Spinal cord (tissue), 9 donors: ENCODE measurements at regions not wholly inside any gene's neighbourhood (a gene's known extent, or its start where the extent isn't known, plus 50 kb on each side); places are given as distances from the start of the nearest gene placed in this dataset.

Experiments
- DNase-seq, 6 donors: peaks; one replicate each; pipeline versions ENCODE4 v3.0.0 to v3.0.0-alpha.2; 2013 to 2015; ENCODE audit warnings: low spot score in 6 of 6, low read depth in 4 of 6
- H3K27ac ChIP-seq: one replicate; pipeline ENCODE4 v1.5.1; 2013; ENCODE audit warnings: low read depth, low read length, control low read depth
- H3K27me3 ChIP-seq: one replicate; pipeline ENCODE4 v1.6.1; 2013; ENCODE audit warnings: low read length; ENCODE audit not compliant: control insufficient read depth, insufficient read depth
- H3K36me3 ChIP-seq: one replicate; pipeline ENCODE4 v1.6.1; 2013; ENCODE audit warnings: low read length; ENCODE audit not compliant: control insufficient read depth, insufficient read depth
- H3K4me1 ChIP-seq: one replicate; pipeline ENCODE4 v1.6.1; 2013; ENCODE audit warnings: low read length; ENCODE audit not compliant: control insufficient read depth, insufficient read depth
- H3K4me3 ChIP-seq: one replicate; pipeline ENCODE4 v1.5.1; 2013; ENCODE audit warnings: low read depth, low read length, control low read depth
- H3K9me3 ChIP-seq: one replicate; pipeline ENCODE4 v1.6.1; 2013; ENCODE audit warnings: low read length; ENCODE audit not compliant: control insufficient read depth, insufficient read depth
- WGBS: methylation state at CpG from one replicate; pipeline ENCODE4 v1.1.5; 2013; ENCODE audit warnings: missing lambda C conversion rate; ENCODE audit not compliant: insufficient coverage; 5-methylcytosine and 5-hydroxymethylcytosine counted together
- donor health status: healthy.

DNA sequence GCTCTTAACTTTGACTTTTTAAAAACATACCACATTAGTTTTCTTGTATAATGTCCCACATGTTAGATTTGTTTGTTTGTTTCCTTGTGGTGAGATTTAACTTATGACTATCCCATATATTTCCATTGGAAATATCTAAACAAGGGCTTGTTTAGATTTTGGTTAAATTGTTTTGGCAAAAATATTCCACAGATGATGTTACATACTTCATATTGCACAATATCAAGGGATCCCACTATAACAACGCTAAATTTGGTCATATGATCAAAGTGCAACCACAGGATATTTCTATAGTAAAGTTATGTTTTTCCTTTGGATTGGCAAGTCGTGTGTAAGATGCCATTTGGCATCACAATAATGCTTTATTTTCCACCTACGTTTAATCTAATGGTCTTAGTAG, 396.7 kb downstream of the TGFB2 start:
- H3K27me3 ChIP-seq: no peaks in the 10 kb centered on the region
- no peak overlapping the region for H3K27ac ChIP-seq
- H3K9me3 ChIP-seq: peaks cover 2% of the 10 kb centered on the region
- no peak overlapping the region for H3K4me3 ChIP-seq
- DNase-seq: no peak
- H3K4me1 ChIP-seq: no peaks in the 10 kb centered on the region
- no CpG with 5 or more reads among the region's 3 CpGs for WGBS
- no peaks in the 10 kb centered on the region for H3K36me3 ChIP-seq

- Histone ChIP-seq H3K4me1 (no peaks in the 10 kb centered on the region), H3K27me3 (no peaks in the 10 kb centered on the region), H3K36me3 (no peaks in the 10 kb centered on the region), H3K27ac (no peak overlapping the region), H3K9me3 (peaks cover 3% of the 10 kb centered on the region), H3K4me3 (no peak overlapping the region)
- WGBS: 94% methylated on average over 5 of the region's 6 CpGs
- no peak for DNase-seq
These were observed 397.5 kb downstream of the TGFB2 start for GRCh38 chr1:218742467-218743262.

DNA sequence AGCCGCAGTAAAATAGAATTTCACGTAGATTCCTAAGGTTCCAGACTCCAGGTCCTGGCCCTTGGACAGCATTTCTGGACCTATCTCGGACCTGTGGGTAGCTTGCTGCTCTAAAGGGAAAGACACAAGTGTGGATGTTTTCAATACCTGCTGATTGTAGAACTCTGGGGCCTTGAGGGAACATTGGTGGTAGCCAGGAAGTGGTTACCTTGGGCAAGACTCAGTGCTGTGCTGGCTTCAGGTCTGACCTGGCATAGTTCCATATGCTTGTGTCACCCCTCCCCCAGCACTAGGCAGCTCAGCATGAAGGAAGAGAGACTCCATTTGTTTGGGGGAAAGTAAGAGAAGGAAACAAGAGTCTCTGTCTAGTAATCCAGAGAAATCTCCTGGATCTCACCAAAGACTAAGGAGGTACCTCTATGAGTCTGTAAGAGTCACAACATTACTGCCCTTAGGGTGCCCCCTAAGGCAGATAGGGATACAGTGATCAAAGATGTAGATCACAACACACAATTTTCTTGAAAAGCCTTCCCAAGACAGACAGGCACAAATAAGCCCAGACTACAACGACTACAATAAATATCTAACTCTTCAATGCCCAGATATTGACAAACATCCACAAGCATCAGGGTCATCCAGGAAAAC, 398.8 kb downstream of the TGFB2 start:
- WGBS: 91% methylated on average over 4 of the region's 4 CpGs
- Histone ChIP-seq H3K27me3 (no peaks in the 10 kb centered on the region), H3K9me3 (peaks cover 5% of the 10 kb centered on the region), H3K4me1 (no peaks in the 10 kb centered on the region), H3K4me3 (no peak overlapping the region), H3K36me3 (no peaks in the 10 kb centered on the region), H3K27ac (no peak overlapping the region)
- no peak for DNase-seq

DNA sequence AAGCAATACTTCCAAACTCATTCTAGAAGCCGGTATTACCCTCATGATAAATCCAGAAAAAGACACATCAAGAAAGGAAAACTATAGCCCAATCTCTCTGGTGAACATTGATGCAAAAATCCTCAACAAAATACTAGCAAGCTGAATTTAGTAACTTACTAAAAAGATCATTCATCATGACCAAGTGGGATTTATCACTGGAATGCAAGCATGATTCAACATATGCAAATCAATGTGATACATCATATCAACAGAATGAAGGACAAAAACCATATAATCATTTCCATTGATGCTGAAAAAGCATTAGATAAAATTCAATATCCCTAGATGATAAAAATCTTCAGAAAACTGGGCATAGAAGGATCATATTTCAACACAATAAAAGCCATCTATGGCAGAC, 402.9 kb downstream of the TGFB2 start:
- Histone ChIP-seq H3K27ac (no peak overlapping the region), H3K36me3 (no peaks in the 10 kb centered on the region), H3K27me3 (no peaks in the 10 kb centered on the region), H3K4me1 (no peaks in the 10 kb centered on the region), H3K9me3 (peaks cover 5% of the 10 kb centered on the region), H3K4me3 (no peak overlapping the region)
- DNase-seq: no peak
- WGBS: 80% methylated on average over 1 of the region's 1 CpG

- H3K4me1 ChIP-seq: no peaks in the 10 kb centered on the region
- H3K4me3 ChIP-seq: no peak overlapping the region
- DNase-seq: no peak
- WGBS: 98% methylated on average over 12 of the region's 16 CpGs
- H3K27ac ChIP-seq: no peak overlapping the region
- peaks cover 7% of the 10 kb centered on the region for H3K9me3 ChIP-seq
- H3K27me3 ChIP-seq: no peaks in the 10 kb centered on the region
- H3K36me3 ChIP-seq: no peaks in the 10 kb centered on the region
These were observed 405.3 kb downstream of the TGFB2 start for GRCh38 chr1:218750216-218750970.

DNA sequence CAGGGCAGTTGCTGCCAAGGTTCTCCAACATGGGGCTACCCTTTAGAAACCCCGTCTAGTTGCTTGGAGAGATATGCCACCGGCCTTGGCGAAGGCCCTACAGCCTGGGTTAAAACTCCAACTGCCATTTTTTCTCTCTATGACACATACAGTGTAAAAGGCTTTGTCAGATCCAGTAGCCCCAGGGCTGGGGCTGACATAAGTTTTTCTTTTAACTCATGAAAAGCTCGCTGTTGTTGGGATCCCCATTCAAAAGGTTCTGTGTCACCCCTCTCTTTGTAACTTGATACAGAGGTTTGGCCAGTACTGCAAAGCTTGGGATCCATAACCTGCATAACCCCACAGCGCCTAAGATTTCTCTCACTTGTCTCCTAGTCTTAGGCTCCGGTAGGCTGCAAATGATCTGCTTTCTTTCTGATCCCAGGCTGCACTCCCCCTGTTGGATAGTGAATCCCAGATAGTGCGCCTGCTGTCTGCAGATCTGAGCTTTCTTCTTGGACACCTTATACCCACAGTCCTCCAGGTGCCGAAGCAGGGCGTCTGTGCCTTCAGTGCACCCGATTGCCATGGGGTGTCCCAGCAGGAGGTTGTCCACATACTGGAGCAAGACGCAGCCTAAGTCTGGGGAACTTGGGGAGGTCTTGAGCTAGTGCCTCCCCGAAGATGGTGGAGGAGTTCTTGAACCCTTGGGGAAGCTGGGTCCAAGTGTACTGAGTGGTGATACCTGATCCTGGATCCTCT, 406.2 kb downstream of the TGFB2 start:
- H3K27me3 ChIP-seq: no peaks in the 10 kb centered on the region
- DNase-seq: no peak
- 95% methylated on average over 9 of the region's 12 CpGs for whole genome bisulfite sequencing
- H3K27ac ChIP-seq: no peak overlapping the region
- H3K9me3 ChIP-seq: peaks cover 5% of the 10 kb centered on the region
- no peak overlapping the region for H3K4me3 ChIP-seq
- no peaks in the 10 kb centered on the region for H3K4me1 ChIP-seq
- no peaks in the 10 kb centered on the region for H3K36me3 ChIP-seq

DNA sequence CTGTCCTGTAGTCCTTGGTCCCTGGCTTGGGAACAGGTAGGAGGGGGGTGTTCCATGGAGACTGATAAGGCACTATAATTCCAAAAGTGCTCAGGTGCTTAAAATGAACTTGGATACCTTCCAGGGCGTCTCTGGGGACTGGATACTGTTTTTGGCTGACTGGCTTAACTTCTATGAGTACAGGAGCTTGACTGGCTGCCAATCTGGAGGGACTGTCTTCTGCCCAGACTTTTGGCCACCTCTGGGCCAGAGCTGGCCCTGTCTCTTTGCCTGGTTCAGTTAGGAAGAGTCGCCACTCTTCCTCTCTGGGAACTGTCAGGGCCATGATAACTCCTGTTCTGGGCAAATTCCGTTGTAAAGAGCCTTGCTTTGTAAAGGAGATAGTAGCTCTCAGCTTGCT, 407.0 kb downstream of the TGFB2 start:
- WGBS: 74% methylated on average over 3 of the region's 3 CpGs
- Histone ChIP-seq H3K36me3 (no peaks in the 10 kb centered on the region), H3K9me3 (peaks cover 5% of the 10 kb centered on the region), H3K4me1 (no peaks in the 10 kb centered on the region), H3K27ac (no peak overlapping the region), H3K4me3 (no peak overlapping the region), H3K27me3 (no peaks in the 10 kb centered on the region)
- DNase-seq: no peak

- Histone ChIP-seq H3K36me3 (no peaks in the 10 kb centered on the region), H3K4me3 (no peak overlapping the region), H3K27ac (no peak overlapping the region), H3K27me3 (no peaks in the 10 kb centered on the region), H3K4me1 (no peaks in the 10 kb centered on the region), H3K9me3 (peaks cover 2% of the 10 kb centered on the region)
- WGBS: 93% methylated on average over 9 of the region's 9 CpGs
- DNase-seq: no peak
These were observed 409.3 kb downstream of the TGFB2 start for GRCh38 chr1:218754477-218754876.

DNA sequence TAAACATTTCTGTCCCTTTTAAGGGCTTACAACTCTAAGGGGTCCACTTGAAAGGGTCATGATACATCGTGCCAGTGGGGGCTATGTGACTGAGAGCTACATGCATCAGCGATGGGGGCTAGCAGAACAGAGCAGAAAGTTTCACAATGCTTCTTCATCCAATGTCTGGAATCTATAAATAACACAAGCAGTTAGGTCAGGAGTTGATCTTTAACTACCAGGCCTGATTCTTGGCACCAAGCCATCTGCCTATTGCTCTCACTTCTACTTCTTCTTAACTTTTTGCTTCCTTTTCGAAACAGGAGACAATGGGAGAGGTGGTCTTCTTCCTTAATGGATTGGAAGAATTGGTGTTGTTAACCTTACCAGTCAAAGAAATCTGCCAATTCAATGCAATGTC, 410.0 kb downstream of the TGFB2 start:
- no peaks in the 10 kb centered on the region for H3K27me3 ChIP-seq
- no peaks in the 10 kb centered on the region for H3K4me1 ChIP-seq
- H3K36me3 ChIP-seq: no peaks in the 10 kb centered on the region
- no peak overlapping the region for H3K27ac ChIP-seq
- no peak for DNase-seq
- H3K9me3 ChIP-seq: peaks cover 2% of the 10 kb centered on the region
- no peak overlapping the region for H3K4me3 ChIP-seq
- 94% methylated on average over 2 of the region's 3 CpGs for WGBS
